ENCODE measurements at regions not wholly inside any gene's neighbourhood (a gene's known extent, or its start where the extent isn't known, plus 50 kb on each side); places are given as distances from the start of the nearest gene placed in this dataset.

- no peak for DNase-seq (ENCODE audit: low read depth in 3 of 3)
These were observed 648.0 kb upstream of the KIRREL3 start for GRCh38 chr11:127648583-127648982.

- DNase-seq (ENCODE audit: low read depth in 3 of 3): no peak
These were observed 643.8 kb upstream of the KIRREL3 start for GRCh38 chr11:127644366-127644765.

- DNase-seq (ENCODE audit: low read depth in 3 of 3): no peak
These were observed 642.9 kb upstream of the KIRREL3 start for GRCh38 chr11:127643268-127644058.

- no peak for DNase-seq (ENCODE audit: low read depth in 3 of 3)
These were observed 640.2 kb upstream of the KIRREL3 start for GRCh38 chr11:127640561-127641451.

GRCh38 chr11:127639916-127640315 is 639.3 kb upstream of the KIRREL3 start:
- no peak for DNase-seq (ENCODE audit: low read depth in 3 of 3)

- no peak for DNase-seq (ENCODE audit: low read depth in 3 of 3)
These were observed 632.6 kb upstream of the KIRREL3 start for GRCh38 chr11:127632976-127633680.

- no peak for DNase-seq (ENCODE audit: low read depth in 3 of 3)
These were observed 632.0 kb upstream of the KIRREL3 start for GRCh38 chr11:127632546-127632945.

GRCh38 chr11:127631974-127632373 is 631.4 kb upstream of the KIRREL3 start:
- no peak for DNase-seq (ENCODE audit: low read depth in 3 of 3)

GRCh38 chr11:127629200-127629599 is 628.6 kb upstream of the KIRREL3 start:
- no peak for DNase-seq (ENCODE audit: low read depth in 3 of 3)

GRCh38 chr11:127628458-127628785 is 627.9 kb upstream of the KIRREL3 start:
- DNase-seq (ENCODE audit: low read depth in 3 of 3): no peak

- DNase-seq (ENCODE audit: low read depth in 3 of 3): no peak
These were observed 627.3 kb upstream of the KIRREL3 start for GRCh38 chr11:127627629-127628457.

- no peak for DNase-seq (ENCODE audit: low read depth in 3 of 3)
These were observed 626.6 kb upstream of the KIRREL3 start for GRCh38 chr11:127627204-127627603.

- no peak for DNase-seq (ENCODE audit: low read depth in 3 of 3)
These were observed 624.8 kb upstream of the KIRREL3 start for GRCh38 chr11:127625402-127625801.

GRCh38 chr11:127624306-127624856 is 623.8 kb upstream of the KIRREL3 start:
- DNase-seq (ENCODE audit: low read depth in 3 of 3): no peak

- no peak for DNase-seq (ENCODE audit: low read depth in 3 of 3)
These were observed 622.1 kb upstream of the KIRREL3 start for GRCh38 chr11:127622686-127623085.

- no peak for DNase-seq (ENCODE audit: low read depth in 3 of 3)
These were observed 620.1 kb upstream of the KIRREL3 start for GRCh38 chr11:127620671-127621070.

- no peak for DNase-seq (ENCODE audit: low read depth in 3 of 3)
These were observed 619.4 kb upstream of the KIRREL3 start for GRCh38 chr11:127619946-127620345.

GRCh38 chr11:127618721-127619120 is 618.2 kb upstream of the KIRREL3 start:
- no peak for DNase-seq (ENCODE audit: low read depth in 3 of 3)

- DNase-seq (ENCODE audit: low read depth in 3 of 3): no peak
These were observed 615.6 kb upstream of the KIRREL3 start for GRCh38 chr11:127616158-127616557.

- no peak for DNase-seq (ENCODE audit: low read depth in 3 of 3)
These were observed 612.0 kb upstream of the KIRREL3 start for GRCh38 chr11:127612607-127613006.
